ACHN (cell line): ENCODE measurements at regions not wholly inside any gene's neighbourhood (a gene's known extent, or its start where the extent isn't known, plus 50 kb on each side); places are given as distances from the start of the nearest gene placed in this dataset.

Experiments used
- DNase-seq: peaks from one replicate; pipeline ENCODE4 v3.0.0-alpha.2; 2015
- in situ Hi-C: cut with HindIII; loops from 2 replicates; pipeline ENCODE4 v1.10.0; 2017; ENCODE audit warnings: low sequenced_read_pairs, low pct_ligation_motif_present, low pct_unique_long_range_greater_than_20kb

DNA sequence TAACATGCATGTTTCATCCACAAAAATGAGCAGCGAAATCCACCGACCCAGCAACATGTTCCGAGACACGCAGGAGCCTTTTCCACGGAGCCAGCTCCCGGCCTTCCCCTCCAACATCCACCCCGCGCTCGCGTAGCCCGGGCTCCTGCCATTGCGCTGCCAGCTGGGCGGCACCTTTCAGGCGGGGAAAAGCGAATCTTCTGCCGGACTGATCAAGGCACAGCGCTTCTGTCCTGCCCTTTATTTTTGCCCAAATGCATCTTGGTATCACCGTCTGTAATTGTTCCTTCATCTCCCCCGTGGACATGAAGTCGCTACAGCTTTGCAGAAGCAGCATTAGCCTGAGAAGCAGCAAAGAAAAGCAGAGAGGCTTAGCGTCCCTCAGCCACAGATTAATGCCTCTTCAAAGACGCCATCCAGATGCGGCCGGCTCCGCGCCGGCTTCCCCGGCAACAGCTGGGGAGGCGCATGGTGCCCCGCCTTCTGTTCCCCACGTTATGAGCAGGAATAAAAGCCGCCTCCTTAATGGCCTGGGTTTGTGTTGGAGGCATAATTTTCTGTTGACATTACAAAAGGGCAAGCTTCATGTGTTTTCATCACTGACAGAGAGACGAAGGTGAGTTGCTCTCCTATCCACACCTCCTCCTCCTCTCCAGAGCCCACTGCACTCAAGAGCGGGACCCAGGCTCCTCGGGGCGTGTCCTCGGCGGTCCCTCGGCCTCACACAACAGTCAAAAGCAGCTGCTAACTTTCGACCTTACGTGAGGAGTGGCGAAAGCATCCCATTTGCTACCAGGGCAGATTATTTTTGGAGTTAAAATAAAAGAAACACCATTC, 122.1 kb upstream of the SALL3 start:
- in situ Hi-C loops, result no loop called here
- no peak for DNase-seq

DNA sequence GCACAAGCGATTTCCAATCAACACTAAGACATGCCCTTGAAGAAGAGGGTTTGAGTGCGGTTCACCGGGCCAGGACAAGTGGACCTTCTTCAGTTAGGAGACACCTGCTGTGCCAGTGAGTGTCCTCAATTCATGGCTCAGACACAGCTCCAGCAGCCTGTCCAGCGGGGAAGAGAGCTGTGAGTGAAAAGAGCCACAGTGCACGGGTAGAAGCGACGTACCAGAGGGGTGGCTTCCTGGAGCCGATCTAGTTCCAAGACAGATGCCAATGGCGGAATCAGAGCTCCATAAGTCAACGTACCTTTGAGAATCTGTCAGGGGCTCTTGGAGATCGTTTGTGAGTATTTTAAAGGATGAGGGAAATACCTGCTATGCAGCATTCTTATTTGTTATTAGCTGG, 119.9 kb upstream of the SALL3 start:
- in situ Hi-C loops, result no loop called here
- no peak for DNase-seq

DNA sequence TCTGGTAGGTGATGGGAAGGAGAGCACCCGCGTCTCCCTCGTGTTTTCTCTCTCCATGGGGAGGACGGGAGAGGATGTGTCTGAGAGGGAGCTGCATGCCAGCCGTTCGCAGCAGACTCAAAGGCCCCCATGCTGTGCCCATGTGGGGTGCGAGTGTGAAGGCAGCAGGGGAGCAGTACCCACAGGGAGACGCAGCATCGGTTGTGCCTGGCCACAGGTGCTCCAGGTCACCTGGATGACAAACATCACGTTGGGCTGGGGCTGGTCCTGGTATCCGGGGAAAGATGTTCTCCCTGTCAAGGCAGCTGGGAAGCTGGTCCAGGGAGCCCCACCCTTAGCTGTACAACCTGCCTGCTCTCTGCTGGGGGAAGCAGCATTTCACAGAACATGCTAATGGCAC, 119.5 kb upstream of the SALL3 start:
- in situ Hi-C loops, result no loop called here

DNA sequence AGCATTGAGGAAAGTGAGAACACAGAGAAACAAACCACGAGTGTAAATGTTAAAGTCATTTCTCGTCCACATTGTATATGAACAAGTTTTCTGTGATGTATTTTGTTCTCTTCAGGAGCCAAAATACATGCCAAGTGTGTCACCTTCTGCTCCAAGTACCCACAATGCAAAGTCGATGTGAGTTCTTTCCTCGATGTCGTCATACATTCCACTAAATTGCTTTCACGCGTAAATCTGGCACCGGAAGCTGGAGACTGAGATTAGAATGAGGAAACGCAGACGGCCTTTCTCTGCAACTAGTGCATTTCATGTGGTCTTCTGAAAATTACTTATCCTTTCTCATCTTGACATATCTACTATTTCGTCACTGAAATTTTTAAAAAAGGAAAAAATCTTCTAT, 118.5 kb upstream of the SALL3 start:
- in situ Hi-C loops, result no loop called here
- DNase-seq, result no peak

More for the DNA sequence above, 119.5 kb upstream of the SALL3 start:
- no peak for DNase-seq

DNA sequence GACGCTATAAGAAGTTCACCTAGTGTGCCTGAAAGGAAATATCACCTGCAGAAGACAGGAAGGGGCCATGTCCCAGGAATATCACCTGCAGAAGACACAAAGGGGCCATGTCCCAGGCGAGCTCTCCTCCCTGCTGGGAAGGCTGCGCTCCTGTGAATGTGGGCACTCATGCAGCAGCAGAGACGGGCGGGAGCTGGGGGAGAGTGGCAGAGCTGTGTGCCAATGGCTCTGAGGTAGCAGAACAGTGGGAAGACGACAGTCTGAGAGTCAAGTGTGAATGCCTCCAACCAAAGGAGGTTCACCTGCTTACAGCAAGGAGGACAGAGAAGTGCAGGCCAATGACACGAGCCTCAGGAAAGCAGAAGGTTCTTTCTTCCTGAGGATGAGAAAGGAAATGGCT, 117.9 kb upstream of the SALL3 start:
- no peak for DNase-seq
- in situ Hi-C loops, result no loop called here

DNA sequence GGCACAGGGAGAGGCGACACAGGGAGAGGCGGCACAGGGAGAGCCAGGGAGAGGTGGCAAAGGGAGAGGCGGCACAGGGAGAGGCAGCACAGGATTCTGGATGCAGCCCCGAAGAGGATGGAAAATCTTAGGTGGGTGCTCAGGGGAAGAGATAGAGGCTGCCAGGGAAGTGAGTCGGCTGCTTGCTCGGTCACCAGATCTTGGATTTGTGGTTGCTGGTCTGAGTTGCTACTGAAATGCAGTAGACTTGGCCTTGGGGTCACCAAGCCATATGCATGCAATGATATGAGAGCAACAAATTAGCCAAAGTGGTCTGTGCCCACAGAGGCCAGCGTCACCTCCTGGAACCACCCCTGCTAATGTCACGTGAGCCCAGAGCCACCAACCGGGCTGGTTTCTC, 117.2 kb upstream of the SALL3 start:
- in situ Hi-C loops, result no loop called here

DNA sequence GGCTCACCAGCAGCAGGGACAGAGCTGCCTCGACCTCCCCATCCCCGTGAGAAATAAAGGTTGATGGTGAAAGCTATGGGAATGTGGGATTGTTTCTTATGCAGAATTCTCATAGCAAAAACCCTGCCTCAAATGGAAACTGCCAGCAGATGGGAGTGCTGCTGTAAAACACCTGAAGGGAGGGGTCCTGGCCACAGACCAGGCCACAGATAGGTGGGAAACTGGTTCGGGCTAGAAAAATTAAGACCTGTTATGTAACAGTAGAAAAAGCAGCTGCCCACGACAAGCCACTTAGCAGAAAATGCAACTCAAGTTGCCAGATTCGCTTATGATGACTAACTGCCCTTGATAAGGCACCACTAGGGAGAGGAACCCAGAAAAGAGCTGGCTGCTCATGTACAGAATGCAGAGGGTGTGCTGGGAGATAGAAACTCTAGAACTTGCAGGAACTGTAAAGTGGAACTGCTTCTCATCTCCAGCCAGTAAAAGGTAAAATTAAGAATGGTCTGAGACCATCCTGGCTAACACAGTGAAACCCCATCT, 114.5 kb upstream of the SALL3 start:
- in situ Hi-C loops, result no loop called here
- no peak for DNase-seq

More for the DNA sequence above, 117.2 kb upstream of the SALL3 start:
- no peak for DNase-seq

DNA sequence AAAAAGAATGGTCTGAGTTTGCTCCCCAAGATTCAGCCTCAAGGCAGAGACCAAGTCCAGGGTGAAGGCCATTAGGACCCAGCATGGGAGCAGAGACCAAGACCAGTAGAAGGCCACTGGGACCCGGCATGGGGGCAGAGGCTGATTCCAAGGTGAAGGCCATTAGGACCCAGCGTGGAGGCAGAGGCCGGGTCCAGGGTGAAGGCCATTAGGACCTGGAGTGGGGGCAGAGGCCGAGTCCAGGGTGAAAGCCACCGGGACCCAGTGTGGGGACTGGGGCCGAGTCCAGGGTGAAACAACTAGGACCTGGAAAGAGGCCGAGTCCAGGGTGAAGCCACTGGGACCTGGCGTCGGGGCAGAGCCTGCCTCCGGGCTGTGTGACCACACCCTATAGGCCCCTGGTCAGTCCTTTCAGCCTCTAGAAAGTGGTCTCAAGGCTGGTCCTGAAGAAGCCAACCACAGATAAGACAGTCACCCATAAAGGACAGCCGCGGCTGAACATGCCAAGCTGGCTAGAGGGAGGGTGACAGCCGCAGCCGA, 113.8 kb upstream of the SALL3 start:
- no peak for DNase-seq
- in situ Hi-C loops, result no loop called here

DNA sequence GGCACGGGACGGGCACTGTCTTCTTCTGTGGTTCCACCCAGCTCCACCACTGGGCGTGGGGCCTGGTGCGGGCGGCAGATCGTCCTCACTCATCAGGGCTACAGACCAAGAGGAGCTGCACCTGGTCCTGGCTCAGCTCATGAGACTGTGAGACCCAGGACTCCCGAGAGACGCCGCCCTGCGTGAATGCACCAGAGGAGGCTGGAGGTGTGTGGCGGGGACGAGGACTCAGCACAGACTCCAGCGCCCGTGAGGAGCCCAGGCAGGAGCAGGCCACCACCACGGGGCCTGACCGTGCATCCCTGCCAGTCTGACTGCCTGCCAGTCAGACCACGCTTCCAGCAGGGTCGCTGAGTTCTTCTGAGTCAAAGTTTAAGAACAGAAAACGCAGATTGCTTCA, 112.5 kb upstream of the SALL3 start:
- DNase-seq, result no peak
- in situ Hi-C loops, result no loop called here

DNA sequence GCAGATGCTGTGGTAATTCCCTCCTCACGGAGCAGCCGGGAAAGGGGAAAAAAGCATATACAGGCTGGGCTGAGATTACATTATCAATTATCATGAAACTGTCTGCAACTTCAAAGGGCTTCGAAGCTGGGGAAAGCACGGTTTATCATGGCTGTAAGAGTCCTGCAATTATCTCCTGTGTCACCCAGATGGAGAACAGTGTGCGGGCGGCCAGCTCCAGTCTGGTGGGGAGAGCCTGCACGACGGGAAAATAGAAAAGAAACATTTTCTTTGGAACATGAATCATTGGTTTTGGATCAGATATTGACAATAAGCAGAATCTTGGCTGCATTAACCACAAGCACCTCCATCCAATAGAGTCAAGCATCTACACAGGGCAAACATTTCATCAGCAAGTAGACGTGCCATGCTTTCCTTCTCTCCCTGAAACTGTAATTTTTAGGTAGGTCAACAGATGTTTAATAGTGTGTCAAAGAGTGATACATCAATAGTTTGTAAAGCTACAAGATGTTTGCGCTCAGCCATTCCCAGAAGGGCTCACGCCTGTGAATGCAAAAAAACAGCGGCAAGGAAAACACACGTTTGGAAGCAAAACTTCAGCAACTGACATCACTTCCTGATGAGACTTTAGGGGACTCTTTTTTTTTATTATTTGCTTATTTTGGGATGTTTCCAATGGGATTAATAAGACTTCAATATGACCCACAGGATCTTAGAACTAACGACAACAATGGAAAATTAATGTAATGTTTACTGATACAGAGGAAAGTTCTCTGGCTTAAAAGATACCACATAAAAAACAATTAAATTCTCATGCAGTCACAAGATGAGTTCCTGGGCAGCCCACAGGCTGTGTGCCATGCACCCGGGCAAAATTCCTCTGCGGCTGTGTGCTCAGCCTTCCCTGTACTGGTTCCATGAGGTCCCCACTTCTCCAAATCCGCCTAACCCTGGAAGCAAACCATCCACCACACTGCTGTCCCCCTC, 111.0 kb upstream of the SALL3 start:
- DNase-seq, result no peak
- in situ Hi-C loops, result no loop called here

DNA sequence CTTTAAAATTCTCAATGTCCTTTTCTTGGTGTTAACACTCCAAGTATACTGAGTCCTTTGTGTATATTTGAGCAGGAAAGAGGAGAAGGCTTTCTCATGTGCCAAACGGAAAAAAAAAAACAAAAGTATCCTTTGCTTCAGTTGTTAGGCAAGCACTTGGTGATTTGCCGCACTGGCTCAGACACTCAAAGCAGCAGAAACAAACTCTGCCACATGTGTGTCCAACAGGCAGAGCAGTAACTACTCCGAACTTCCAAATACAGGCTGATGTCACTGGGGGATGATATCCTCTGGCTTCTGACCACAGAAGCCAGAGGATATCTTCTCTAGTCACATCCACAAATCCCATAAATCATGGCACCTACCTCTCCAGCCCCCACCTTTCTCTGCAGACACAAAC, 108.0 kb upstream of the SALL3 start:
- DNase-seq, result no peak
- in situ Hi-C loops, result no loop called here

DNA sequence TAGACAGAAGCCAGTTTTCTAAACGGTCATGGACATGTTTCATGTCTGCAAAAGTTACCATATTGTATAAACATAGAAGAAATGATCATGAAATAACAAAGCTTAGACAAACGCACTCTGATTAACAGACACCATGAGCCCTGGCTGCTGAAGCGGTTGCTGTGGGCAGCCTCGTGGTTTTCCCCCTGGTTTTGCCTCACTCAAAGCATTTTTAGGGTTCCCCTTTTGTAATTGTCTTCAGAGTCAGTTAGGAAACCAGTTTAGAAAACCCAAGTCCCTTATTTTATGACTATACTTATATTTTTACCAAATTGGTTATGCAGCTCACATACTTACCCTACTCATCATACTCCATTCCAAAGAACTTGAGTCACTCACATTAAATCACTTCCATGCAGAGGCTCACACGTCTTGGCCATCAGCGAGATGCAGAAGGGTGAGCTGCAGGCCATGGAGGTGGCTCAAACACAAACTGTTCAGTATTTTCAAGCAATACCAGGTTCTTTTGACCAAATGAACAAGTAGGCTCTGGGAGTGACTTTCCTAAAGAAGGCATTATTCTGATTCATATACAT, 105.6 kb upstream of the SALL3 start:
- in situ Hi-C loops, result no loop called here
- DNase-seq, result no peak

DNA sequence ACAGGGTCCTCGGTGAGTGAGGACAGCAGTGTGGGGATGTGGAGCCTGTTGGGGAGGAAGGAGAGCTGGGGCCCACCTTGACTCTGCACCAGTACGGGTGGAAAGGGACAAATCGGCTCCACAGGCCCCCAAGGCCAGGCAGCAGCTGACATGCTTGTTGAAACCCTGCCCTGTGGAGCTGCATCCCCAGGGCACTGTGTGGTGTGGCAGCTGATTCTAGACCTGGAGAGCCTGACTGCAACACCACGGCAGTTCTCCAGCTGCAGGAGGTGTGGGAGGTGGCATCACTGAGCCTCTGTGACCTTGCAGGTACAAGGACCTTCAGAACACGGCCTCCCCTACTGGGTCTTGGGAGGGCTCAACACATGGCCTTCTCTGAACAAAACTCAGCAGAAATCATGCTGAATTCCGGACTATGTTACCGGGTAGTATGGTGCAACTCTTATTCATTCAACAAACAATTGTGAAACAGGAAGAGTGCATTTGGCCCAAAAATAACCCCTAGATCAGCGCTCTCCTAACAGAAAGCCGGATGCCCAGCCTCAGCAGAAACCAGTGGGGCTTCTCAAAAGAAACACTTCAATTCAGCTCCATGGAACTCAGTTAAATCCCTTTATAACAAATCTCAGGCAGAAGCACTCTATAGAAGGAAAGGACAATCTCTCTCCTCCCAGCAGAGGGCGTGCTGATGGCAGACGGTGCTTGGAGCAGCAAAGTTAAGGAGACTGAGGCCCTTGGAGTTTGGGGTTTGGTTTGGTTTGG, 104.4 kb upstream of the SALL3 start:
- in situ Hi-C loops, result no loop called here
- peak; percentile 26 for DNase-seq

DNA sequence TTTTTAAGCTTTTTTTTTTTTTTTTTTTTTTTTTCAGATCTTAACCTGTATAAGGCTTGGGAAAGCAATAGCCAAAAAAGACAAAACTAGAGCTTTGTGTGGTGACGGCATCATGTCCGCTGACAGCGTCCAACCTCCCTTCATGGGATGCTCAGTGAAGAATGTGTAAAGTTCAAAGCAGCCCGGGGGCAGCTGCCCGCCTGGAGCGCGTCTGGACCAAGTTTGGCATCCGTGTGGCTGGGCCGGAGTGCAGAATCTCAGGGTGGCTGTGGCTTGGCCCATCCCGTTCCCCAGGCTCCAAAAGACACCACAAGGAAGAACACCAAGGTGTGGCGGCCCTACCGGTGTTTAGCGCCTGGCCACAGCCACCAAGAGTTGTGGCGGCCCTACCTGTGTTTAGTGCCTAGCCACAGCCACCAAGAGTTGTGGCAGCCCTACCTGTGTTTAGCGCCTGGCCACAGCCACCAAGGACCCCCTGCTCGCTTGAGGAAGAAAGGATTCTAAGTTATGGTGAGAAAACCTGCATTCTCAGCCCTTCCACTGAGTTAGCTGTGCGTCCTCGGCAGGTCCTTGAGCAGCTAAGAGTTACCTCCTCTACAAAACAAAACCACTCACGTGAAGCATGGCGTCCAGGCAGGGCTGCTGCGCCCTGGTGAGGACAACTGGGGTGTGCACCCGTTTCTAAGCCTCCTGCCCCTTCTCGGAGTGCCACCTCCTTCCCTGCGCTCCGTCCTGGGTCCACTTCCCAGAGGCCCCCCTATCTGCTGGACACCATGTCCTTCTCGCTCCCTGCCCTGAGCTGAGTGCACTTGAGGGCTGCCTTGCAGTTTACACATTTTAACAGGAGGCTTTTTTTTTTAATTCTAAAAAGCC, 103.6 kb upstream of the SALL3 start:
- in situ Hi-C loops, result no loop called here
- no peak for DNase-seq

DNA sequence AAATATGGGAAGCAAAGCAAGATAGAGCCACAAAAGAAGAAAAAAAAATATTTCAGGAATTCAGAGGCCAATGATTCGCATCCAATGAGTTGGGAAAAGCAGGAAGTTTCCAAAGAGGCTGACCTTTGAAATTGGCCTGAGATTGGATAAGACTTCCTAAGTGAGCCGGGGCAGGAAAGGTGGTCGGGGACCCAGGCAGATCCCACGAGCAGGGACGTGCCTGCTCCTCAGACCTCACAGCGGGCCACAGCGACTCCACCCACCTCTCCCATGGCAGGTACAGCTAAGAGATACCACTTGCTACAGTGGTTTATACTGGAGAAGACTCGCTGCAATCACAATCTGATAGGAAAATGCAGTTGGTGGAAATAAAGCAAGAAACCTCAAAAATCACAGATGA, 102.8 kb upstream of the SALL3 start:
- DNase-seq, result no peak
- in situ Hi-C loops, result no loop called here

DNA sequence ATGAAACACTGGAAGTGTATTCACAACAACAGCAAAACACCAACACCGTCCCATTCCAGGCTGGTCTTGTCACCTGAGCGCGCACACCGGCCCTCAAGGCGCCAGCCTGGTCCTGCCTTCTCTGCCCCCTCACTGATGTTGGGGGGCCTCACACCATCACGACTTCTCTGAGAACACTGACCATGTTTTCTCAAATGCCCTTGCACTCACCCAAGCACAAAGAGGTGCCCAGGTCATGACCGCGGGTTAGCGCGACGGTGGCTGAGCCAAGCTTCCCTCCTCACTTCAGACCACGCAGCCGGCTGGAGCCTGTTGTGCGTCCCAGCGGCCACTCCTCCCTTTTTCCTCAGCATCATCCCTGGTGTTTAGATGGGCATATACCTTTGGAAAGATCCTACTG, 101.3 kb upstream of the SALL3 start:
- in situ Hi-C loops, result no loop called here
- DNase-seq, result no peak
